ENCODE measurements at regions not wholly inside any gene's neighbourhood (a gene's known extent, or its start where the extent isn't known, plus 50 kb on each side); places are given as distances from the start of the nearest gene placed in this dataset.
"Not testable (repeated sequence)": the region's sequence is repeated elsewhere in the genome, so short reads cannot be mapped to it uniquely, and the experiment has no call there.

GRCh38 chr3:34570916-34571705, 772.7 kb downstream of the PDCD6IP start:
- in situ Hi-C loops (cut with HindIII; ENCODE audit: low sequenced_read_pairs): no loop called here

DNA sequence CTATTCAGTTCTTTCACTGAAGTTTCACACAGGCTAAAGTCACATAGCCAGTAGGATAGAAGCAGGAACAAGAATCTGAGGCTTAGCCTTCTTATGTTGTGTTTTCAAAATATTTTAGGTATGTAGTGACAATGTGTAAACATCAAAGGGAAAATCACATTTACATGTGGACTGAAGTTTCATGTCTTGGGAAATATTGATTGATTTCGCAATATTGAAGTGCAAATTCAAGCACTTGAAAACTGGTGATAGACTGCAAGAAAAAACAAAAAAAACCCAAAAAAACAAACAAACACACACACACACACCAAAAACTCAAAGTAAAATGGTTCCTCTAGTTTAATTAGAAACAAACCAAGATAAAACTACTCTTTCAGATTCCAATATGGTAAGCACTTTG, 773.3 kb downstream of the PDCD6IP start:
- in situ Hi-C loops (cut with HindIII; ENCODE audit: low sequenced_read_pairs): no loop called here

- in situ Hi-C loops (cut with HindIII; ENCODE audit: low sequenced_read_pairs): no loop called here
These were observed 777.3 kb downstream of the PDCD6IP start for GRCh38 chr3:34575776-34576175.

GRCh38 chr3:34582055-34582454, 783.6 kb downstream of the PDCD6IP start:
- in situ Hi-C loops (cut with HindIII; ENCODE audit: low sequenced_read_pairs): no loop called here

DNA sequence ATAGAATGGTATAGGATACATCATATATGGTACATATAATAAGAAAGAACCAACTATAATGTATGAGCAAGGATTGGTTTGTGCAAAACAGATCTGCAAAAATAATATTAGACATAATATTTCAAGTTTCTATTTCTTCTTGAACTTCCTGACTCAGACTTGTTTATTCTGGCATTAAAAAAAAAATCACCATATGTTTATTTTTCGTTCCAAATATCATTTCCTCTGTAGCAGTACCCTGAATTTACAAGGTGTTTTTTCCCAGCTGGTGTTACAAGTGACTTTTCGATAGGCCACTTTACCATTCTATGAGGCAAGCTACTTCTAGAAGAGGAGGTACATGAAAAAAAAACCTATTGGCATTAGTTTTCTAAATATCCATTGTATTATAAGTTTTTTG, 785.0 kb downstream of the PDCD6IP start:
- in situ Hi-C loops (cut with HindIII; ENCODE audit: low sequenced_read_pairs): no loop called here

- in situ Hi-C loops (cut with HindIII; ENCODE audit: low sequenced_read_pairs): no loop called here
These were observed 786.5 kb downstream of the PDCD6IP start for GRCh38 chr3:34584971-34585370.

DNA sequence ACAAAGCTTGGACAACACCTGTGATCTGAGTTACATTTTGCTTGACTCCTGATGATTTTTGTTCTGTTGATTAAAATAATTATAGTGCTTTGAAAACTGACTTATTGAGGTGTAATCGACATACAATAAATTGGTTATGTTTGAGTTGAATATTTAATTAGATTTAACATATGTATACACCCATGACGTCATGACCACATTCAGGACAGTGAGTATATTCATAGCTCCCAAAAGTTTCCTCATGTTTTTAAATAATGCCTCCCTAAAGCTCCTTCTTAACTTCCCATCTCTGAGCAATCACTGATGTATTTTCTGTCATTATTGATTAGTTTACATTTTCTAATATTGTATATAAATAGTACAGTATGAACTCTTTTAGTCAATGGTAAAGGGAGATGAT, 801.2 kb downstream of the PDCD6IP start:
- in situ Hi-C loops (cut with HindIII; ENCODE audit: low sequenced_read_pairs): no loop called here

DNA sequence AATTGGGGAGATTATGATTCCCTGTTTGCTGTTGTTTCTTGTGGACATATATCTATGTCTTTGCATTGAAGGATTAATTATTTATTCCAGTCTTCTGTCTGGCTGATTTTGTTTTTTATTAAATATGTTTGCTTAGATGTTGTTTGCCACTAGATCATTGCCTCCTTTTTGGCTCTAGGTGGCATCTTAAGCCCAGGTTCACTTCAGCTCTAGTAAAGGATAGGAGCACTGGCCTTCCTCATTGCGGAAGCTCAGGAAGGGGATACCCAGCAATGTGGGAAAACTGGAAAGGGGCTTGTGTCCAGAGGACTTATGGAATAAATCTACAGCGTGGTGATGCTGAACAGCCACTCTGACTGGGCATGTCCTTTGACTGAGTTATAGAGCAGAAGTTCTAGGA, 821.6 kb downstream of the PDCD6IP start:
- in situ Hi-C loops (cut with HindIII; ENCODE audit: low sequenced_read_pairs): no loop called here

DNA sequence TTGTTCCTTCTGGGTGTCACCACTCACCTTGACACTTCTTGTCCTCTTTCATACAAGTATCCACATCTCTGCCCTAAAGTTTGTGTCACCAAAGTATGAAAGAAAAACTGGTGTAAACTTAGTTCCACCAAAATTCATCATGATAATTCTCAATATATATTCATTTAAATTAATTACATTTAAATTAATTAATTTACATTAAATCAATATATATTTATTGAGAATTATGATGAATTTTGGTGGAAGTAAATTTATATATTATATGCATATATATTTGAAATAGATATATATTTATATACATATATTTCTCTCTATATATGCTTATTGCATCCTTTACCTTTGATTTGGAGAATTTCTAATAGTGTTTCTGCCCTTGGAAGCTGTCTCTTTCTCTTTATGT, 828.3 kb downstream of the PDCD6IP start:
- in situ Hi-C loops (cut with HindIII; ENCODE audit: low sequenced_read_pairs): no loop called here

GRCh38 chr3:34634939-34635338, 836.5 kb downstream of the PDCD6IP start:
- in situ Hi-C loops (cut with HindIII; ENCODE audit: low sequenced_read_pairs): no loop called here

- in situ Hi-C loops (cut with HindIII; ENCODE audit: low sequenced_read_pairs): no loop called here
These were observed 837.0 kb downstream of the PDCD6IP start for GRCh38 chr3:34635352-34635850.

GRCh38 chr3:34646911-34647460, 848.6 kb downstream of the PDCD6IP start:
- in situ Hi-C loops (cut with HindIII; ENCODE audit: low sequenced_read_pairs): no loop called here

DNA sequence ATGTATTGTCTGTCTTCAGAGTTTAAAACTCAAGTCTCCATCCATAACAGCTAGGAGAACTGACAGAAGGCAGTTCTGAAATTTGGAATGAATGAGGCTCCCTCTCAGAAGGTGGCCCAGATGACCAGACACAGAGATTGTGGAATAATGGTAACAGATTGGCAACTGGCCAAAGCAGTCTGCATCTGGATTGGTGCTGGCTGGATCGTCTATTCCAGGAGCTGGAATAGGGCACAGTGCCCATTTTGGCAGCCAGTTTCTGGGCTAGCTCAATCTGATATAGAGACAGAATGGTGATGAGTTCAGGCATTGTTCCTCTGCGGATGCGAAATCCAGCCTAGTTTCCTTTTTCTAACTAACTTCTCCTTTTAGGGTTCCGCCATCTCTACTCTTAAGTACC, 851.7 kb downstream of the PDCD6IP start:
- in situ Hi-C loops (cut with HindIII; ENCODE audit: low sequenced_read_pairs): no loop called here

DNA sequence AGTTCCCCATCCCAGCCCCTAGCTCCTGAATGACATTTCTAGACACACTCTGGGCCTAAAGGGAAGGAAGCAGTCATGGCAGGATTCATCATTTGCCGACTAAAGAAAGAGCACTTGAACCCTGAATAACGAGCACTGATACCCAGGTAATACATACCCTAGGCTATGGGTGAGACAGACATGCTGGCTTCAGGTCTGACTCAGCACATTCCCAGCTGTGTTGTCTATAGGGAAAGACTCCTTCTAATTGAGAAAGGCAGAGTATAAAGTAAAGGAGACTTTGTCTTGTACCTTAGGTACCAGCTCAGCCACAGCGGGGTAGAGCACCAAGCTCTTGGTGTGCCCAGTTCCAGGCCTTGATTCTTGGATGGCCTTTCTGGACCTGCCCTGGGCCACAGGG, 870.5 kb downstream of the PDCD6IP start:
- in situ Hi-C loops (cut with HindIII; ENCODE audit: low sequenced_read_pairs): no loop called here

DNA sequence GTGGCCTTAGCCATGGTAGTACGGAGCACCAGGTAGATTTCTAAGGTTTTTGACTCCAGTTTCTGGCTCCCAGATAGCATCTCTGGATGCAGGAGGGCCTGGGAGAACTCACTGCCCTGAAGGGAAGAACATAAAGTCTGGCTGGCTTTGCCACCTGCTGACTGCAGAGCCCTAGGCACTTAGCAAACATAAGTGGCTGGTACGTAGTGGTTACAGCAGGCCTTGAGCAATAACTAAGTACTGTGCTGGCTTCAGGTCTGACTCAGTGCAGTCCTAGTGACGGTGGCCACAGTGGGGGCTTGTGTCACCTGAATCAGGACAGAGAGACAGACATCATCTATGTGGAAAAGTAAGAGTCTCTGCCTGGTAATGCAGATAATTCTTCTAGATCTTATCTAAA, 871.1 kb downstream of the PDCD6IP start:
- in situ Hi-C loops (cut with HindIII; ENCODE audit: low sequenced_read_pairs): no loop called here

- in situ Hi-C loops (cut with HindIII; ENCODE audit: low sequenced_read_pairs): no loop called here
These were observed 877.1 kb downstream of the PDCD6IP start for GRCh38 chr3:34675383-34676120.

DNA sequence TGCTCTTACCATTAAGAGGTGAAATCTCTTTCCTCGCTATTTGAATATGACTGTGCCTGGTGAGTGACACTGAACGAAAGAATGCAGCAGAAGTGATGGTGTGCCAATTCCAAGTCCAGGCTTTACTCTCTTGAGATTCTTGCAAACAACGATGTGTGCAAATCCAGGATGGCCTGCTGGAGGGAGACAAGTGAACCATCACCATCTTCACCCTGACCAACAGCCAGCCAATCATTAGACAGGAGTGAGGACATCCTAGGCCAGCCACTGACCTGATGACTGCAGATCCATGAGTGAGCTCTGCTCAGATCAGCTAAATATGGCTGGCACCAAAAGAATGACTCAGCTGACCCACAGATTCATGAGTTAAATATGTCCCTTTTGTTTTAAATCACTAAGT, 878.0 kb downstream of the PDCD6IP start:
- in situ Hi-C loops (cut with HindIII; ENCODE audit: low sequenced_read_pairs): no loop called here

DNA sequence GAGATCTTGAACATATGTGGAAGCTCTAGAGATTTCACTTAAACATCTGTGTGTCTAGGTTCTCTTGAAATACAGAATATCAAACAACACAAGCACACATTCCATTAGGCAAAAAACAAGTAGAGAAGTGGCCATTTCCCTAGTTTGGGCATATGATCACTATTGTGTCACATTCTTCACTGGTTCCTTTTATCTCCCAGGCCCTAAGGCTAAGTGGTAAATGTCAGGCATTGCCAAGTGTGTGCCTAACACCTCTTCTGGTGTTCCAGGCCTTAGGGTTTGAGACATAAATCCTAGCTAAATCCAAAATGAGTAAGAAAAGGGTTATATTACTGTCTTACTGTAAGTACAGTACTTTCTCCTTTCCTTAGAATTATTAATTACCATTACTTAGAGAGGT, 880.1 kb downstream of the PDCD6IP start:
- in situ Hi-C loops (cut with HindIII; ENCODE audit: low sequenced_read_pairs): no loop called here

DNA sequence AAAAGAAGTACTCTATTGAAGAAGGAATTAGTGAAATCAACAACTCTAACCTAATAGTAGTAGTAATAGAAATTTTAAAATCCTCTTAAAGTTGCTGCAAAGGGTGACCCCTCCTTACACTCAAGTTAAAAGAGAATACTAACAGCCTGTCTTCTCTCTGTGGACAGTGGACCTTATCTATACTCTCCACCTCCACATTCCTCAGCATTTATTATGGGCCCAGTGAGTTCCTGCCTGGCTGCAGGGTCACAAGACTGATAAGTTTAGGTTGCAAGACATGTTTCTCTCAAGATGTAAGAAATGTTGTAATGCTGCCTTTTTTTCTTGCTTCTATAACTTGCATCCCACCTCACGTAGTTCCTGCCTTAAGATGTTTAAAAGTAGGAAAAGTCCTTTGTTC, 880.6 kb downstream of the PDCD6IP start:
- in situ Hi-C loops (cut with HindIII; ENCODE audit: low sequenced_read_pairs): not testable (repeated sequence)

DNA sequence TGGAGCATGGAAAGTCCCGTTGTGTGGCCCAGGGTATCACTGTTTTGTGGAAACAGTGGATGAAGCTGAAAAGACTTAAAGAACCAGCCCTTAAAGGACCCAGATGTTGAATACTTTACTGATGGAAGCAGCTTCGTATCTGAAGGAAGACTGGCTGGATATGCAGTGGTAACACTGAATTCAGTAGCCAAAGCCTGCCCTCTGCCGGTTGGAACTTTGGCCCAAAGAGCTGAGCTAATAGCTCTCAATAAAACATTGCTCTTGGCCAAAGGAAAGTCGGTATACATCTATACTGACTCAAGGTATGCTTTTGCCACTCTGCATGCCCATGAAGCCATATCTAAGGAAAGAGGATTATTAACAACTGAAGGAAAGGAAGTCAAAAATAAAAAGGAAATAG, 885.4 kb downstream of the PDCD6IP start:
- in situ Hi-C loops (cut with HindIII; ENCODE audit: low sequenced_read_pairs): no loop called here

GRCh38 chr3:34686541-34686940, 888.1 kb downstream of the PDCD6IP start:
- in situ Hi-C loops (cut with HindIII; ENCODE audit: low sequenced_read_pairs): no loop called here

GRCh38 chr3:34687671-34688070, 889.2 kb downstream of the PDCD6IP start:
- in situ Hi-C loops (cut with HindIII; ENCODE audit: low sequenced_read_pairs): no loop called here

All from DLD1 (cell line).